ENCODE measurements at regions not wholly inside any gene's neighbourhood (a gene's known extent, or its start where the extent isn't known, plus 50 kb on each side); places are given as distances from the start of the nearest gene placed in this dataset.

GRCh38 chr3:161875483-161875882 is 378.9 kb downstream of the OTOL1 start (continued):
- TF ChIP-seq, protein P1, sequence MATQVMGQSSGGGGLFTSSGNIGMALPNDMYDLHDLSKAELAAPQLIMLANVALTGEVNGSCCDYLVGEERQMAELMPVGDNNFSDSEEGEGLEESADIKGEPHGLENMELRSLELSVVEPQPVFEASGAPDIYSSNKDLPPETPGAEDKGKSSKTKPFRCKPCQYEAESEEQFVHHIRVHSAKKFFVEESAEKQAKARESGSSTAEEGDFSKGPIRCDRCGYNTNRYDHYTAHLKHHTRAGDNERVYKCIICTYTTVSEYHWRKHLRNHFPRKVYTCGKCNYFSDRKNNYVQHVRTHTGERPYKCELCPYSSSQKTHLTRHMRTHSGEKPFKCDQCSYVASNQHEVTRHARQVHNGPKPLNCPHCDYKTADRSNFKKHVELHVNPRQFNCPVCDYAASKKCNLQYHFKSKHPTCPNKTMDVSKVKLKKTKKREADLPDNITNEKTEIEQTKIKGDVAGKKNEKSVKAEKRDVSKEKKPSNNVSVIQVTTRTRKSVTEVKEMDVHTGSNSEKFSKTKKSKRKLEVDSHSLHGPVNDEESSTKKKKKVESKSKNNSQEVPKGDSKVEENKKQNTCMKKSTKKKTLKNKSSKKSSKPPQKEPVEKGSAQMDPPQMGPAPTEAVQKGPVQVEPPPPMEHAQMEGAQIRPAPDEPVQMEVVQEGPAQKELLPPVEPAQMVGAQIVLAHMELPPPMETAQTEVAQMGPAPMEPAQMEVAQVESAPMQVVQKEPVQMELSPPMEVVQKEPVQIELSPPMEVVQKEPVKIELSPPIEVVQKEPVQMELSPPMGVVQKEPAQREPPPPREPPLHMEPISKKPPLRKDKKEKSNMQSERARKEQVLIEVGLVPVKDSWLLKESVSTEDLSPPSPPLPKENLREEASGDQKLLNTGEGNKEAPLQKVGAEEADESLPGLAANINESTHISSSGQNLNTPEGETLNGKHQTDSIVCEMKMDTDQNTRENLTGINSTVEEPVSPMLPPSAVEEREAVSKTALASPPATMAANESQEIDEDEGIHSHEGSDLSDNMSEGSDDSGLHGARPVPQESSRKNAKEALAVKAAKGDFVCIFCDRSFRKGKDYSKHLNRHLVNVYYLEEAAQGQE (IDR thresholded peaks at IDR 0.05), result no peak
- TF ChIP-seq ELK1 (IDR thresholded peaks at IDR 0.05; ENCODE audit: low read depth, low read length) (no peak), POLR2AphosphoS2 (conservative IDR thresholded peaks at IDR 0.05; ENCODE audit: low read length) (no peak)

DNA sequence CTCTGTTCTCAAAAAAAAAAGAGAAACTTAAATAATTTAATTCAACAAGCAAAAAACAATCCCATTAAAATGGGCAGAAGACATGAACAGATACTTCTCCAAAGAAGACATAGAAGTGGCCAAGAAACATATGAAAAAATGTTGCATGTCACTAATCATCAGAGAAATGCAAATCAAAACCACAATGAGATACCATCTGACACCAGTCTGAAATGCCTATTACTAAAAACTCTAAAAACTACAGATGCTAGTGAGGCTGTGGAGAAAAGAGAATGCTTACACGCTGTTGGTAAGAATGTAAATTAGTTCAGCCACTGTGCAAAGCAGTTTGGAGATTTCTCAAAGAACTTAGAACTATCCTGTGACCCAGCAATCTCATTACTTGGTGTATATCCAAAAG is 382.9 kb downstream of the OTOL1 start:
- no peak for TF ChIP-seq RARB (CRISPR knock-in tag; IDR thresholded peaks at IDR 0.05)
- TF ChIP-seq EHF (CRISPR knock-in tag; IDR thresholded peaks at IDR 0.05), result no peak
- TF ChIP-seq TP53 (CRISPR knock-in tag; IDR thresholded peaks at IDR 0.05), result no peak
- TF ChIP-seq CBX8 (IDR thresholded peaks at IDR 0.05), result no peak
- TF ChIP-seq E2F6 (IDR thresholded peaks at IDR 0.05; ENCODE audit: borderline replicate concordance, low read depth), result no peak
- no peak for TF ChIP-seq CBX2 (IDR thresholded peaks at IDR 0.05; ENCODE audit: borderline replicate concordance, low read depth)
- TF ChIP-seq MAFK (IDR thresholded peaks at IDR 0.05; ENCODE audit: partially characterized antibody), result no peak
- TF ChIP-seq SREBF2 (IDR thresholded peaks at IDR 0.05), result no peak
- TF ChIP-seq HOXA7 (CRISPR knock-in tag; IDR thresholded peaks at IDR 0.05), result no peak
- no peak for TF ChIP-seq PHF8 (IDR thresholded peaks at IDR 0.05; ENCODE audit: borderline replicate concordance, low read depth)
- no peak for TF ChIP-seq MAZ (IDR thresholded peaks at IDR 0.05; ENCODE audit: borderline replicate concordance, low read depth, low read length)
- no peak for TF ChIP-seq NR3C1 (IDR thresholded peaks at IDR 0.05)
- no peak for TF ChIP-seq TFCP2L1 (CRISPR knock-in tag; IDR thresholded peaks at IDR 0.05)
- TF ChIP-seq, protein P2, sequence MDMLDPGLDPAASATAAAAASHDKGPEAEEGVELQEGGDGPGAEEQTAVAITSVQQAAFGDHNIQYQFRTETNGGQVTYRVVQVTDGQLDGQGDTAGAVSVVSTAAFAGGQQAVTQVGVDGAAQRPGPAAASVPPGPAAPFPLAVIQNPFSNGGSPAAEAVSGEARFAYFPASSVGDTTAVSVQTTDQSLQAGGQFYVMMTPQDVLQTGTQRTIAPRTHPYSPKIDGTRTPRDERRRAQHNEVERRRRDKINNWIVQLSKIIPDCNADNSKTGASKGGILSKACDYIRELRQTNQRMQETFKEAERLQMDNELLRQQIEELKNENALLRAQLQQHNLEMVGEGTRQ (IDR thresholded peaks at IDR 0.05), result no peak
- no peak for TF ChIP-seq POLR2AphosphoS2 (conservative IDR thresholded peaks at IDR 0.05; ENCODE audit: low read length)
- WGBS (ENCODE audit: missing lambda C conversion rate), result 10% methylated on average over 1 of the region's 1 CpG
- ChIA-PET CTCF (interaction anchor here (0.6 kb wide), 2 partner anchors 8 to 11 kb away, joined by 3 read pairs; no protein-coding TSS in a partner anchor), POLR2A (no interaction called here)
- H3K9me3 ChIP-seq, result peaks cover 3% of the 10 kb centered on the region; the same call in 1 of the 3 replicates
- H3K4me1 ChIP-seq, result no peaks in the 10 kb centered on the region
- DNase-seq (ENCODE audit: low read depth in 1 of 2, low spot score in 1 of 2), result no peak
- H3K4me2 ChIP-seq, result no peak overlapping the region
- H3K27ac ChIP-seq, result no peak overlapping the region
- no peak for ATAC-seq
- FAIRE-seq, result no peak
- no peak overlapping the region for H3K4me3 ChIP-seq

DNA sequence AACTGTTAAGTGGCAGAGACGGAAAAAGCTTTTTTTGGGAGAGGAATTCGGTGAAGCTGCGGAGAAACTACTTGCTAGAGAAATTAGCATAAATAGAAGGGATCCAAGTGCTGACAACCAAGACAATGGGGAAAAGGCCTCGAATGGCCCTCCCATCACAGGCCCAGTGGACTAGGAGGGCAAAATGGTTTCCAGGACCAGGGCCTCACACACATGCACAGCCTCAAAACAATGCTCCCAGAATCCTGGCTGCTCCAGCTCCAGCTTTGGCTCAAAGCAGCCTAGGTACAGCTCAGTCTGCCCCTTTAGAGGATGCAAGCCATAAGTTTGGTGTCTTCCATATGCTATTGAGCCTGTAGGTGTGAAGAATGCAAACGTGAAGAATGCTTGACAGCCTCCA is 388.2 kb downstream of the OTOL1 start:
- CTCF ChIA-PET, result no interaction called here
- 68% methylated on average over 4 of the region's 5 CpGs for WGBS (ENCODE audit: missing lambda C conversion rate)

More for the DNA sequence above, 388.2 kb downstream of the OTOL1 start:
- no peak overlapping the region for H3K4me2 ChIP-seq
- H3K4me3 ChIP-seq, result no peak overlapping the region
- FAIRE-seq, result no peak
- DNase-seq (ENCODE audit: low read depth in 1 of 2, low spot score in 1 of 2), result no peak
- 0 out of 3 replicates have a peak, but pooled peaks cover 6% of the 10 kb centered on the region for H3K9me3 ChIP-seq
- 0 out of 3 replicates have a peak, but pooled peaks cover 4% of the 10 kb centered on the region for H3K4me1 ChIP-seq
- no peak for TF ChIP-seq ZSCAN20 (CRISPR knock-in tag; IDR thresholded peaks at IDR 0.05)
- TF ChIP-seq ZFP36 (IDR thresholded peaks at IDR 0.05; ENCODE audit: borderline replicate concordance, partially characterized antibody), result peak; percentile 76
- POLR2A ChIA-PET, result no interaction called here
- no peak overlapping the region for H3K27ac ChIP-seq
- no peak for ATAC-seq

Measured in A549 (cell line).